Cardiac muscle cell (in vitro differentiated cells and primary cell): ENCODE measurements at regions not wholly inside any gene's neighbourhood (a gene's known extent, or its start where the extent isn't known, plus 50 kb on each side); places are given as distances from the start of the nearest gene placed in this dataset.

Experiments
- DNase-seq, 2 donors: peaks; one replicate each; pipeline versions ENCODE4 v3.0.0 to v3.0.0-alpha.2; 2010 to 2017; ENCODE audit warnings: low read depth in 1 of 2, low spot score in 1 of 2
- H3K27ac ChIP-seq: fragments of 200-600 bp; sonication (generic); 2 replicates; pipeline ENCODE4 v1.5.1; 2016
- H3K27me3 ChIP-seq: fragments of 200-600 bp; sonication (generic); 2 replicates; pipeline ENCODE4 v1.6.0; 2016; ENCODE audit warnings: control low read depth
- H3K36me3 ChIP-seq: fragments of 200-600 bp; sonication (generic); 2 replicates; pipeline ENCODE4 v1.5.1; 2016; ENCODE audit warnings: control low read depth
- H3K4me1 ChIP-seq: fragments of 200-600 bp; sonication (generic); 2 replicates; pipeline ENCODE4 v1.8.1; 2017; ENCODE audit warnings: low read depth, mild to moderate bottlenecking, mixed run types
- H3K4me3 ChIP-seq: fragments of 200-600 bp; sonication (generic); 2 replicates; pipeline ENCODE4 v1.5.1; 2016; ENCODE audit warnings: mild to moderate bottlenecking
- H3K9me3 ChIP-seq: fragments of 200-600 bp; sonication (generic); 2 replicates; pipeline ENCODE4 v1.5.1; 2017; ENCODE audit warnings: low read depth, mild to moderate bottlenecking, control low read depth
- TF ChIP-seq, protein P1 (sequence below): IDR thresholded peaks from 2 replicates; pipeline ENCODE4 v1.5.1; 2012; ENCODE audit warnings: low read depth, mild to moderate bottlenecking, low read length

DNA sequence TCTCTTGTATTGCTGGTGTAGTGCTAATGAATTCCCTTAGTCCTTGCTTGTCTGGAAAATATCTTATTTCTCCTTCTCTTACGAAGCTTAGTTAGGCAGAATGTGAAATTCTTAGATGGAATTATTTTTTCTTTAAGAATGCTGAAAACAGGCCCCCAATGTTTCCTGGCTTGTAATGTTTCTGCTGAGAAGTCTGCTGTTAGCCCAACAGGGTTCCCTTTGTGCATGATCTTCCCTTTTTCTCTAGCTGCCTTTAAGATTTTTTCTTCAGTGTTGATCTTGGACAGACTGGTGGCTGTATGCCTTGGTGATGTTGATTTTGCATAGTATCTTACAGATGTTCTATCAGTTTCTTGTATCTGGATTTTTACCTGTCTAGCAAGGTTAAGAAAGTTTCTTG is 191.3 kb upstream of the DMRTA1 start:
- Histone ChIP-seq H3K4me3 (no peak overlapping the region), H3K4me1 (no peaks in the 10 kb centered on the region)
- TF ChIP-seq, protein P1, sequence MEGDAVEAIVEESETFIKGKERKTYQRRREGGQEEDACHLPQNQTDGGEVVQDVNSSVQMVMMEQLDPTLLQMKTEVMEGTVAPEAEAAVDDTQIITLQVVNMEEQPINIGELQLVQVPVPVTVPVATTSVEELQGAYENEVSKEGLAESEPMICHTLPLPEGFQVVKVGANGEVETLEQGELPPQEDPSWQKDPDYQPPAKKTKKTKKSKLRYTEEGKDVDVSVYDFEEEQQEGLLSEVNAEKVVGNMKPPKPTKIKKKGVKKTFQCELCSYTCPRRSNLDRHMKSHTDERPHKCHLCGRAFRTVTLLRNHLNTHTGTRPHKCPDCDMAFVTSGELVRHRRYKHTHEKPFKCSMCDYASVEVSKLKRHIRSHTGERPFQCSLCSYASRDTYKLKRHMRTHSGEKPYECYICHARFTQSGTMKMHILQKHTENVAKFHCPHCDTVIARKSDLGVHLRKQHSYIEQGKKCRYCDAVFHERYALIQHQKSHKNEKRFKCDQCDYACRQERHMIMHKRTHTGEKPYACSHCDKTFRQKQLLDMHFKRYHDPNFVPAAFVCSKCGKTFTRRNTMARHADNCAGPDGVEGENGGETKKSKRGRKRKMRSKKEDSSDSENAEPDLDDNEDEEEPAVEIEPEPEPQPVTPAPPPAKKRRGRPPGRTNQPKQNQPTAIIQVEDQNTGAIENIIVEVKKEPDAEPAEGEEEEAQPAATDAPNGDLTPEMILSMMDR, result no peak

DNA sequence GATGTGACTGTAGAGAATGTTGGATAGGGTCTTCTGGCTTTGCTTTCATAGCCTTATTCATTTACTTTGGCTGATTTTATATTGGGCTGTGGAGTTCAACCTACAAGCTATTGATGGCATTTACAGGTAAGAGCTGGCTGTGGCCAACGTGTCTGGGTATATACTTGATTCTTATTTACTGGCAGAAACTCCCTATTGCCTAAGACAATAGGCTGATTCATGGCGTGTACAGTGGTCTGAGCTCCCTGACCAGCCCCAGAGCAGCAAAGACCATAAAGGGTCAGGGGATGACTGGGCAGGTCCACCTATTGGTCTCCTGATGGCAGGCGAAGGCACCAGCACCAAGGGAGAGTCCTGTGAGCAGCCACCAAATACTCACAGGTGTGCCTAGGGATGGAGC is 190.2 kb upstream of the DMRTA1 start:
- Histone ChIP-seq H3K27me3 (no peaks in the 10 kb centered on the region), H3K4me3 (no peak overlapping the region), H3K9me3 (no peaks in the 10 kb centered on the region), H3K36me3 (no peaks in the 10 kb centered on the region), H3K4me1 (no peaks in the 10 kb centered on the region), H3K27ac (no peak overlapping the region)
- TF ChIP-seq, protein P1, result no peak
- no peak for DNase-seq

More for the DNA sequence above, 191.3 kb upstream of the DMRTA1 start:
- Histone ChIP-seq H3K27me3 (no peaks in the 10 kb centered on the region), H3K9me3 (no peaks in the 10 kb centered on the region), H3K36me3 (no peaks in the 10 kb centered on the region), H3K27ac (no peak overlapping the region)
- no peak for DNase-seq

DNA sequence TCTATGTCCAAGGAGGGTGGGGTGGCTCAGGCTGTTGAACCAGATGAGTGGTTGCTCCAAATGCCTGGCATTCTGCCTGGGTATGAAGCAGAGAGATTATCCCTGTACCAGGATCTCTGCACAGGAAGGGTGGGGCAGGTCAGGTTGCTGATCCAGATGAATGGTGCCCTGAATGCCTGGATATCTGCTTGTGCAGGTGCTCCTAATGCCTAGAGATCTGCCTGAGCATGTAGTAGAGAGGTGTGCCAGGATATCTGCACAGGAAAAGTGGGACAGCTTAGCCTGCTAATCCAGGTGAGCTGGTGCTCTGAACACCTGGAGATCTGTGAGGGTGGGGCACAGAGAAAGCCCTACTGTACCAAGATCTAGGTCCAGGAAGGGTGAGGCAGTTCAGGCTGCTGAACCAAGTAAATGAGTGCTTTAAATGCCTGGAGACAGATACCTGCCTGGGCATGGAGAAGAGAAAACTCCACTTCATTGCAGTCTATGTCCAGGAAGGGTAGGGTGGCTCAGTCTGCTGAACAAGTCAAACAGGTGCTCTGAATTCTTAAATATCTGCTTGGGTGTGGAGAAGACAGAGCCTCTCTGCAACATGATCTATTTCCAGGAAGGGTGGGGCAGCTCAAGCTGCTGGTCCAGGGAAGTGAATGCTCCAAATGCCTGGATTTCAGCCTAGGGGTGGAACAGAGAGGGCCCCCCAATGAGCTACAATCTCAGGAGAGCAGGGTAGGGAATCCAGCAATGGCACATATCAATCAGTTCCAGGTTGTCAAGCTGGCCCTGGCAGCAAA is 189.4 kb upstream of the DMRTA1 start:
- H3K27ac ChIP-seq, result no peak overlapping the region
- H3K9me3 ChIP-seq, result no peaks in the 10 kb centered on the region

DNA sequence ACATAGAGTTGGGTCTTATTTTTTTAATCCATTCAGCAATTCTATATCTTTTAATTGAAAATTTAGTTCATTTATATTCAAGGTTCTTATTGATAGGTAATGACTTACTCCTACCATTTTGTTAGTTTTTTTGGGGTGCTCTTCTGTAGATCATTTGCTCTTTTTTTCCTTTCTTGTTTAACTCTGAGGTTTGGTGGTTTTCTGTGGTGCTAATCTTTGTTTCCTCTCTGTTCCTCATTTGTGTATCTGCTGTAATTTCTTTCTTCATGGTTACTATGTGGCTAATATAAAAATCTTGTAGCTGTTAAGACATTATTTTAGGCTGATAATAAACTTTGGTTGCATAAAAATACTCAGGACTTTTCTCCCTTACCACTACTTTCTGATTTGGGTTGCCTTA is 181.6 kb upstream of the DMRTA1 start:
- H3K9me3 ChIP-seq, result no peaks in the 10 kb centered on the region
- no peak overlapping the region for H3K27ac ChIP-seq
- no peaks in the 10 kb centered on the region for H3K4me1 ChIP-seq
- no peaks in the 10 kb centered on the region for H3K36me3 ChIP-seq
- no peak overlapping the region for H3K4me3 ChIP-seq
- no peak for DNase-seq
- H3K27me3 ChIP-seq, result no peaks in the 10 kb centered on the region
- TF ChIP-seq, protein P1, result no peak

More for the DNA sequence above, 189.4 kb upstream of the DMRTA1 start:
- H3K27me3 ChIP-seq, result no peaks in the 10 kb centered on the region
- TF ChIP-seq, protein P1, result no peak
- H3K4me1 ChIP-seq, result no peaks in the 10 kb centered on the region
- no peaks in the 10 kb centered on the region for H3K36me3 ChIP-seq
- no peak for DNase-seq
- no peak overlapping the region for H3K4me3 ChIP-seq

DNA sequence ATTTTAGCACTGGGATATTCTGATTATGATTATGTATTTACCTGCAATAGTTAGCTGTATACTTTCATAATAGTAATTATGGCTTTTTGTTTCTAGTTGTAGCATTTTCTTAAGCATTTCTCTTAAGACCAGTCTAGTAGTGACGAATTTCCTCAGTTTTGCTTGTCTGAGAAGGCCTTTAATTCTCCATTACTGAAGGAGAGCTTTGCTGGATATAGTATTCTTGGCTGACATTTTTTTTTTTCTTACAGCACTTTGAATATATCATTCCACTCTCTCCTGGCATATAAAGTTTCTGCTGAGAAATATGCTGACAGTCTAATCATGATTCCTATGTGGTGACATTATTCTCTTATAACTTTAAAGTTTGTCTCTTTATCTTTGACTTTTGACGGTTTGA is 181.1 kb upstream of the DMRTA1 start:
- TF ChIP-seq, protein P1, result no peak
- Histone ChIP-seq H3K4me3 (no peak overlapping the region), H3K27ac (no peak overlapping the region), H3K27me3 (no peaks in the 10 kb centered on the region), H3K36me3 (no peaks in the 10 kb centered on the region), H3K9me3 (no peaks in the 10 kb centered on the region), H3K4me1 (no peaks in the 10 kb centered on the region)
- DNase-seq, result no peak
